Liver (tissue), 8 donors: ENCODE measurements at regions not wholly inside any gene's neighbourhood (a gene's known extent, or its start where the extent isn't known, plus 50 kb on each side); places are given as distances from the start of the nearest gene placed in this dataset.

Source experiments
- DNase-seq: peaks from one replicate; pipeline ENCODE4 v3.0.0-alpha.2; 2017; ENCODE audit warnings: low spot score
- H3K27ac ChIP-seq, 2 donors: one replicate each; pipeline ENCODE4 v1.7.0; 2013; ENCODE audit warnings: inconsistent platforms in 2 of 2, low read length in 2 of 2, control low read depth in 1 of 2, low read depth in 1 of 2, mild to moderate bottlenecking in 1 of 2
- H3K27me3 ChIP-seq, 4 donors: one replicate each; pipeline versions ENCODE4 v1.6.1 to v1.7.0; 2013; ENCODE audit warnings: low read length in 3 of 4, inconsistent platforms in 1 of 4, mild to moderate bottlenecking in 1 of 4, moderate library complexity in 1 of 4; ENCODE audit not compliant: control insufficient read depth in 4 of 4, insufficient read depth in 4 of 4
- H3K36me3 ChIP-seq, 4 donors: one replicate each; pipeline versions ENCODE4 v1.6.1 to v1.7.0; 2013; ENCODE audit warnings: low read length in 3 of 4, mild to moderate bottlenecking in 3 of 4, low read depth in 1 of 4, moderate library complexity in 1 of 4; ENCODE audit not compliant: control insufficient read depth in 4 of 4, insufficient read depth in 3 of 4
- H3K4me1 ChIP-seq, 4 donors: one replicate each; pipeline versions ENCODE4 v1.6.1 to v1.7.0; 2013; ENCODE audit warnings: low read length in 3 of 4, mild to moderate bottlenecking in 3 of 4, moderate library complexity in 1 of 4; ENCODE audit not compliant: control insufficient read depth in 4 of 4, insufficient read depth in 4 of 4
- H3K4me3 ChIP-seq, 3 donors: one replicate each; pipeline versions ENCODE4 v1.6.1 to v1.7.0; 2013; ENCODE audit warnings: low read length in 3 of 3, control low read depth in 1 of 3, low read depth in 1 of 3, mild to moderate bottlenecking in 1 of 3
- H3K9ac ChIP-seq, 2 donors: one replicate each; pipeline ENCODE4 v1.7.0; 2013; ENCODE audit warnings: low read length in 2 of 2, mild to moderate bottlenecking in 2 of 2, moderate library complexity in 2 of 2, control low read depth in 1 of 2, low read depth in 1 of 2
- H3K9me3 ChIP-seq, 4 donors: one replicate each; pipeline versions ENCODE4 v1.6.1 to v1.7.0; 2013; ENCODE audit warnings: low read length in 3 of 4; ENCODE audit not compliant: control insufficient read depth in 4 of 4
- EGR1 ChIP-seq, 2 donors: IDR thresholded peaks; 2 replicates each; pipeline ENCODE4 v1.6.1; 2016 to 2018; ENCODE audit warnings: antibody characterized with exemption in 2 of 2, low read depth in 2 of 2
- FOXA1 ChIP-seq: IDR thresholded peaks from 2 replicates; pipeline ENCODE4 v1.6.1; 2016; ENCODE audit warnings: antibody characterized with exemption
- FOXA2 ChIP-seq: IDR thresholded peaks from 2 replicates; pipeline ENCODE4 v1.6.1; 2016; ENCODE audit warnings: antibody characterized with exemption
- GABPA ChIP-seq, 2 donors: IDR thresholded peaks in 1 of 2; conservative IDR thresholded peaks in 1 of 2; 2 replicates each; pipeline ENCODE4 v1.6.1; 2016; ENCODE audit warnings: antibody characterized with exemption in 2 of 2, mild to moderate bottlenecking in 1 of 2, moderate library complexity in 1 of 2
- HNF4A ChIP-seq, 2 donors: conservative IDR thresholded peaks; 2 replicates each; pipeline ENCODE4 v1.6.1; 2016; ENCODE audit warnings: antibody characterized with exemption in 2 of 2, mild to moderate bottlenecking in 2 of 2
- HNF4G ChIP-seq: IDR thresholded peaks from 2 replicates; pipeline ENCODE4 v1.6.1; 2016; ENCODE audit warnings: antibody characterized with exemption
- JUND ChIP-seq, 2 donors: IDR thresholded peaks; 2 replicates each; pipeline ENCODE4 v1.6.1; 2016; ENCODE audit warnings: antibody characterized with exemption in 2 of 2
- NR2F2 ChIP-seq: IDR thresholded peaks from 2 replicates; pipeline ENCODE4 v1.6.1; 2016; ENCODE audit warnings: antibody characterized with exemption
- RAD21 ChIP-seq, 2 donors: IDR thresholded peaks; 2 replicates each; pipeline ENCODE4 v1.6.1; 2016; ENCODE audit warnings: antibody characterized with exemption in 2 of 2, mild to moderate bottlenecking in 2 of 2
- RXRA ChIP-seq, 2 donors: IDR thresholded peaks; 2 replicates each; pipeline ENCODE4 v1.6.1; 2017 to 2018; ENCODE audit warnings: antibody characterized with exemption in 2 of 2, mild to moderate bottlenecking in 1 of 2
- TAF1 ChIP-seq: conservative IDR thresholded peaks from 2 replicates; pipeline ENCODE4 v1.6.1; 2016; ENCODE audit warnings: antibody characterized with exemption, mild to moderate bottlenecking
- YY1 ChIP-seq: IDR thresholded peaks from 2 replicates; pipeline ENCODE4 v1.6.1; 2016; ENCODE audit warnings: antibody characterized with exemption, mild to moderate bottlenecking
- WGBS: extraction: QIAGEN DNeasy Blood & Tissue Kit; methylation state at CpG from one replicate; pipeline ENCODE4 v1.1.7; 2013; 5-methylcytosine and 5-hydroxymethylcytosine counted together
- TF ChIP-seq, protein P1 (sequence below): IDR thresholded peaks from 2 replicates; pipeline ENCODE4 v1.6.1; 2016; ENCODE audit warnings: antibody characterized with exemption
- TF ChIP-seq, protein P2 (sequence below): IDR thresholded peaks from 2 replicates; pipeline ENCODE4 v1.6.1; 2016; ENCODE audit warnings: antibody characterized with exemption
- TF ChIP-seq, protein P3 (sequence below): IDR thresholded peaks from 2 replicates; pipeline ENCODE4 v1.6.1; 2016; ENCODE audit warnings: antibody characterized with exemption
- TF ChIP-seq, protein P4 (sequence below): fragments of 150-350 bp; IDR thresholded peaks from 2 replicates; pipeline ENCODE4 v1.5.1; 2017; ENCODE audit warnings: improper control_type of control experiment, low read depth, low read length; ENCODE audit not compliant: missing input control
- TF ChIP-seq, protein P5 (sequence below): IDR thresholded peaks from 2 replicates; pipeline ENCODE4 v1.6.1; 2016; ENCODE audit warnings: antibody characterized with exemption, mild to moderate bottlenecking
- donor health status: healthy.
- donor health status: healthy.
- donor health status: healthy.
- donor health status: healthy.
- donor health status: healthy.

DNA sequence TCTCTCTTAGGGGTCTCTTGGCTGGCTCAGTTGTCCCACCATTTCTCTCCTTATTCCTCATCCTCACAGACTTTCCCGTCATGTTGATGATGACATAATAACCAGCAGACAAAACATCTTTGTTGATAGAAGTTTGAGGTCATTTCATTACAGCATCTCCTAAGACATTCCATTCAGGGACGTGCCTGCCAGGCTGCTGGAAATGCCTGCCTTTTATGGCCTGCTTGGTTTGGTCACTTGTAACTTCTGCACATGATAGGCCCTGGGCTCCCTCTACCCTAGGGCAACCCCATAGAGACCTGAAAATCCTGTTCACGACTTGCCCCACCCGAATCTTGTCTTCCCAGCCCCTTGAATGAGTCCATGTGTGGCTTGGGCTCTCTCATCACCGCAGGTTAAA, 81.7 kb downstream of the SDC1 start:
- Histone ChIP-seq H3K9me3 (no peaks in the 10 kb centered on the region), H3K4me1 (peaks cover 0 to 11% (median 9%) of the 10 kb centered on the region in 4 donors), H3K27me3 (no peaks in the 10 kb centered on the region), H3K4me3 (no peak overlapping the region), H3K27ac (no peak overlapping the region), H3K9ac (no peak overlapping the region), H3K36me3 (no peaks in the 10 kb centered on the region)
- TF ChIP-seq HNF4A (conservative IDR thresholded peaks at IDR 0.05) (no peak), TAF1 (no peak), RXRA (IDR thresholded peaks at IDR 0.05) (no peak), FOXA1 (no peak), EGR1 (IDR thresholded peaks at IDR 0.05; ENCODE audit: low read depth in 2 of 2) (no peak), FOXA2 (no peak), GABPA (IDR thresholded peaks at IDR 0.05 in 1 of 2, conservative IDR thresholded peaks at IDR 0.05 in 1 of 2) (no peak), RAD21 (IDR thresholded peaks at IDR 0.05) (no peak), YY1 (no peak), NR2F2 (no peak), HNF4G (no peak), JUND (IDR thresholded peaks at IDR 0.05) (no peak)
- TF ChIP-seq, protein P1, sequence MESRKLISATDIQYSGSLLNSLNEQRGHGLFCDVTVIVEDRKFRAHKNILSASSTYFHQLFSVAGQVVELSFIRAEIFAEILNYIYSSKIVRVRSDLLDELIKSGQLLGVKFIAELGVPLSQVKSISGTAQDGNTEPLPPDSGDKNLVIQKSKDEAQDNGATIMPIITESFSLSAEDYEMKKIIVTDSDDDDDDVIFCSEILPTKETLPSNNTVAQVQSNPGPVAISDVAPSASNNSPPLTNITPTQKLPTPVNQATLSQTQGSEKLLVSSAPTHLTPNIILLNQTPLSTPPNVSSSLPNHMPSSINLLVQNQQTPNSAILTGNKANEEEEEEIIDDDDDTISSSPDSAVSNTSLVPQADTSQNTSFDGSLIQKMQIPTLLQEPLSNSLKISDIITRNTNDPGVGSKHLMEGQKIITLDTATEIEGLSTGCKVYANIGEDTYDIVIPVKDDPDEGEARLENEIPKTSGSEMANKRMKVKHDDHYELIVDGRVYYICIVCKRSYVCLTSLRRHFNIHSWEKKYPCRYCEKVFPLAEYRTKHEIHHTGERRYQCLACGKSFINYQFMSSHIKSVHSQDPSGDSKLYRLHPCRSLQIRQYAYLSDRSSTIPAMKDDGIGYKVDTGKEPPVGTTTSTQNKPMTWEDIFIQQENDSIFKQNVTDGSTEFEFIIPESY = no peak
- TF ChIP-seq, protein P2, sequence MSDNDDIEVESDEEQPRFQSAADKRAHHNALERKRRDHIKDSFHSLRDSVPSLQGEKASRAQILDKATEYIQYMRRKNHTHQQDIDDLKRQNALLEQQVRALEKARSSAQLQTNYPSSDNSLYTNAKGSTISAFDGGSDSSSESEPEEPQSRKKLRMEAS = no peak
- TF ChIP-seq, protein P3, sequence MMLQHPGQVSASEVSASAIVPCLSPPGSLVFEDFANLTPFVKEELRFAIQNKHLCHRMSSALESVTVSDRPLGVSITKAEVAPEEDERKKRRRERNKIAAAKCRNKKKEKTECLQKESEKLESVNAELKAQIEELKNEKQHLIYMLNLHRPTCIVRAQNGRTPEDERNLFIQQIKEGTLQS = no peak
- TF ChIP-seq, protein P4, sequence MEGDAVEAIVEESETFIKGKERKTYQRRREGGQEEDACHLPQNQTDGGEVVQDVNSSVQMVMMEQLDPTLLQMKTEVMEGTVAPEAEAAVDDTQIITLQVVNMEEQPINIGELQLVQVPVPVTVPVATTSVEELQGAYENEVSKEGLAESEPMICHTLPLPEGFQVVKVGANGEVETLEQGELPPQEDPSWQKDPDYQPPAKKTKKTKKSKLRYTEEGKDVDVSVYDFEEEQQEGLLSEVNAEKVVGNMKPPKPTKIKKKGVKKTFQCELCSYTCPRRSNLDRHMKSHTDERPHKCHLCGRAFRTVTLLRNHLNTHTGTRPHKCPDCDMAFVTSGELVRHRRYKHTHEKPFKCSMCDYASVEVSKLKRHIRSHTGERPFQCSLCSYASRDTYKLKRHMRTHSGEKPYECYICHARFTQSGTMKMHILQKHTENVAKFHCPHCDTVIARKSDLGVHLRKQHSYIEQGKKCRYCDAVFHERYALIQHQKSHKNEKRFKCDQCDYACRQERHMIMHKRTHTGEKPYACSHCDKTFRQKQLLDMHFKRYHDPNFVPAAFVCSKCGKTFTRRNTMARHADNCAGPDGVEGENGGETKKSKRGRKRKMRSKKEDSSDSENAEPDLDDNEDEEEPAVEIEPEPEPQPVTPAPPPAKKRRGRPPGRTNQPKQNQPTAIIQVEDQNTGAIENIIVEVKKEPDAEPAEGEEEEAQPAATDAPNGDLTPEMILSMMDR = no peak
- TF ChIP-seq, protein P5, sequence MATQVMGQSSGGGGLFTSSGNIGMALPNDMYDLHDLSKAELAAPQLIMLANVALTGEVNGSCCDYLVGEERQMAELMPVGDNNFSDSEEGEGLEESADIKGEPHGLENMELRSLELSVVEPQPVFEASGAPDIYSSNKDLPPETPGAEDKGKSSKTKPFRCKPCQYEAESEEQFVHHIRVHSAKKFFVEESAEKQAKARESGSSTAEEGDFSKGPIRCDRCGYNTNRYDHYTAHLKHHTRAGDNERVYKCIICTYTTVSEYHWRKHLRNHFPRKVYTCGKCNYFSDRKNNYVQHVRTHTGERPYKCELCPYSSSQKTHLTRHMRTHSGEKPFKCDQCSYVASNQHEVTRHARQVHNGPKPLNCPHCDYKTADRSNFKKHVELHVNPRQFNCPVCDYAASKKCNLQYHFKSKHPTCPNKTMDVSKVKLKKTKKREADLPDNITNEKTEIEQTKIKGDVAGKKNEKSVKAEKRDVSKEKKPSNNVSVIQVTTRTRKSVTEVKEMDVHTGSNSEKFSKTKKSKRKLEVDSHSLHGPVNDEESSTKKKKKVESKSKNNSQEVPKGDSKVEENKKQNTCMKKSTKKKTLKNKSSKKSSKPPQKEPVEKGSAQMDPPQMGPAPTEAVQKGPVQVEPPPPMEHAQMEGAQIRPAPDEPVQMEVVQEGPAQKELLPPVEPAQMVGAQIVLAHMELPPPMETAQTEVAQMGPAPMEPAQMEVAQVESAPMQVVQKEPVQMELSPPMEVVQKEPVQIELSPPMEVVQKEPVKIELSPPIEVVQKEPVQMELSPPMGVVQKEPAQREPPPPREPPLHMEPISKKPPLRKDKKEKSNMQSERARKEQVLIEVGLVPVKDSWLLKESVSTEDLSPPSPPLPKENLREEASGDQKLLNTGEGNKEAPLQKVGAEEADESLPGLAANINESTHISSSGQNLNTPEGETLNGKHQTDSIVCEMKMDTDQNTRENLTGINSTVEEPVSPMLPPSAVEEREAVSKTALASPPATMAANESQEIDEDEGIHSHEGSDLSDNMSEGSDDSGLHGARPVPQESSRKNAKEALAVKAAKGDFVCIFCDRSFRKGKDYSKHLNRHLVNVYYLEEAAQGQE = no peak
- DNase-seq = no peak
- WGBS = 84% methylated on average over 5 of the region's 5 CpGs

DNA sequence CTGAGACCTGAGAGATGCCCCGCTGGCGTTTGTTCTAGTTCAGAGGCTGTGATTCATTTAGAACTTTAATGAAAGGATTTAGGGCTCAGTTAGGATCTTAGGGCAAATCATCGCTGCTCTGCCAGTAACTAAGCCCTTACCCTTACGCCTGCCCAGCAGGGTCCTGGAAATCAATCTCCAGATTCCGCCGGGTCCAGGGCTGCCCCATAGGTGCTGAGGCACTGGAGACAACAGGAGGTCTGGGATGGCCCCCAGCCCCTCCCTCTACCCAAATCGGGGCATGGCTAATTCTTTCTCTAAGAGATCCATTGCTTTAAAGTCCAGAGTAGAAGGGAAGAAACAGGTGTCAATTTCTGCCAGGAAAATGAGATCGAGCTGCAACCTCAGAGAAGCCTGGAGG, 83.1 kb downstream of the SDC1 start:
- H3K9me3 ChIP-seq = no peaks in the 10 kb centered on the region
- no peaks in the 10 kb centered on the region for H3K27me3 ChIP-seq
- WGBS = 89% methylated on average over 8 of the region's 8 CpGs
- H3K27ac ChIP-seq = peak overlapping the region; percentile 67 to 80
- no peaks in the 10 kb centered on the region for H3K36me3 ChIP-seq
- DNase-seq = no peak
- peaks cover 0 to 11% (median 9%) of the 10 kb centered on the region in 4 donors for H3K4me1 ChIP-seq
- TF ChIP-seq YY1 = no peak
- no peak for TF ChIP-seq FOXA1
- TF ChIP-seq EGR1 (IDR thresholded peaks at IDR 0.05; ENCODE audit: low read depth in 2 of 2) = no peak
- TF ChIP-seq, protein P4 = no peak
- TF ChIP-seq FOXA2 = no peak
- H3K9ac ChIP-seq = no peak overlapping the region
- no peak overlapping the region for H3K4me3 ChIP-seq
